Iris pigment epithelial cell (primary cell): ENCODE measurements at regions not wholly inside any gene's neighbourhood (a gene's known extent, or its start where the extent isn't known, plus 50 kb on each side); places are given as distances from the start of the nearest gene placed in this dataset.

Experiments used
- DNase-seq: peaks from one replicate; pipeline ENCODE4 v3.0.0-alpha.2; 2011; ENCODE audit warnings: low read depth

GRCh38 chr16:65547772-65548446 is 426.0 kb upstream of the CDH11 start:
- DNase-seq, result peak; percentile 91

GRCh38 chr16:65546353-65546791 is 424.5 kb upstream of the CDH11 start:
- DNase-seq, result peak; percentile 38

GRCh38 chr16:65545413-65545956 is 423.6 kb upstream of the CDH11 start:
- no peak for DNase-seq

GRCh38 chr16:65543781-65544740 is 422.2 kb upstream of the CDH11 start:
- no peak for DNase-seq

GRCh38 chr16:65541646-65542045 is 419.8 kb upstream of the CDH11 start:
- no peak for DNase-seq

GRCh38 chr16:65540901-65541300 is 419.0 kb upstream of the CDH11 start:
- no peak for DNase-seq

- DNase-seq, result peak; percentile 41
These were observed 417.1 kb upstream of the CDH11 start for GRCh38 chr16:65538976-65539375.

GRCh38 chr16:65537336-65537735 is 415.5 kb upstream of the CDH11 start:
- DNase-seq, result no peak

GRCh38 chr16:65534121-65534528 is 412.3 kb upstream of the CDH11 start:
- peak; percentile 20 for DNase-seq

GRCh38 chr16:65532846-65533245 is 411.0 kb upstream of the CDH11 start:
- DNase-seq, result no peak

- no peak for DNase-seq
These were observed 410.4 kb upstream of the CDH11 start for GRCh38 chr16:65532258-65532657.

GRCh38 chr16:65531475-65531874 is 409.6 kb upstream of the CDH11 start:
- no peak for DNase-seq

- no peak for DNase-seq
These were observed 403.8 kb upstream of the CDH11 start for GRCh38 chr16:65525707-65526106.

- DNase-seq, result peak; percentile 98
These were observed 403.1 kb upstream of the CDH11 start for GRCh38 chr16:65524997-65525396.

- DNase-seq, result no peak
These were observed 402.4 kb upstream of the CDH11 start for GRCh38 chr16:65524231-65524630.

- DNase-seq, result no peak
These were observed 401.6 kb upstream of the CDH11 start for GRCh38 chr16:65523283-65523944.

- no peak for DNase-seq
These were observed 400.5 kb upstream of the CDH11 start for GRCh38 chr16:65522412-65522811.

- DNase-seq, result no peak
These were observed 399.9 kb upstream of the CDH11 start for GRCh38 chr16:65521633-65522328.

GRCh38 chr16:65519402-65519801 is 397.5 kb upstream of the CDH11 start:
- DNase-seq, result no peak

GRCh38 chr16:65515193-65515592 is 393.3 kb upstream of the CDH11 start:
- no peak for DNase-seq

- peak; percentile 90 for DNase-seq
These were observed 389.0 kb upstream of the CDH11 start for GRCh38 chr16:65510850-65511249.

GRCh38 chr16:65510241-65510640 is 388.4 kb upstream of the CDH11 start:
- no peak for DNase-seq
